H9 (cell line): ENCODE measurements at regions not wholly inside any gene's neighbourhood (a gene's known extent, or its start where the extent isn't known, plus 50 kb on each side); places are given as distances from the start of the nearest gene placed in this dataset.

ENCODE experiments used
- DNase-seq: peaks from one replicate; pipeline ENCODE4 v3.0.0-alpha.2; 2017
- H2AFZ ChIP-seq: one replicate; pipeline ENCODE4 v1.6.1; 2013; ENCODE audit warnings: mild to moderate bottlenecking, low read length, control low read depth, moderate library complexity
- H2AK5ac ChIP-seq: 2 replicates; pipeline ENCODE4 v1.6.1; 2013; ENCODE audit warnings: low read length, control low read depth, mixed read lengths; ENCODE audit not compliant: insufficient read length
- H2BK120ac ChIP-seq: one replicate; pipeline ENCODE4 v1.6.1; 2013; ENCODE audit warnings: low read depth, mild to moderate bottlenecking, low read length, control low read depth, inconsistent platforms; ENCODE audit not compliant: poor library complexity, severe bottlenecking
- H2BK12ac ChIP-seq: 2 replicates; pipeline ENCODE4 v1.6.1; 2013; ENCODE audit warnings: low read length, control low read depth, mixed read lengths, low read depth; ENCODE audit not compliant: insufficient read length
- H2BK15ac ChIP-seq: 2 replicates; pipeline ENCODE4 v1.6.1; 2013; ENCODE audit warnings: low read depth, low read length, control low read depth
- H2BK20ac ChIP-seq: one replicate; pipeline ENCODE4 v1.6.1; 2013; ENCODE audit warnings: low read depth, mild to moderate bottlenecking, low read length, control low read depth, inconsistent platforms; ENCODE audit not compliant: poor library complexity, severe bottlenecking
- H2BK5ac ChIP-seq: 2 replicates; pipeline ENCODE4 v1.6.1; 2013; ENCODE audit warnings: low read length, control low read depth, mixed read lengths; ENCODE audit not compliant: insufficient read length
- H3K14ac ChIP-seq: 2 replicates; pipeline ENCODE4 v1.6.1; 2013; ENCODE audit warnings: low read length, control low read depth; ENCODE audit not compliant: insufficient read depth
- H3K18ac ChIP-seq: 2 replicates; pipeline ENCODE4 v1.6.1; 2013; ENCODE audit warnings: low read depth, mild to moderate bottlenecking, mixed read lengths, low read length, control low read depth; ENCODE audit not compliant: insufficient read length
- H3K23ac ChIP-seq: 2 replicates; pipeline ENCODE4 v1.6.1; 2013; ENCODE audit warnings: low read length, control low read depth, mixed read lengths, low read depth; ENCODE audit not compliant: insufficient read length
- H3K23me2 ChIP-seq: 2 replicates; pipeline ENCODE4 v1.6.1; 2013; ENCODE audit warnings: low read depth, mild to moderate bottlenecking, mixed read lengths, low read length, control low read depth; ENCODE audit not compliant: insufficient read length, poor library complexity, severe bottlenecking
- H3K27ac ChIP-seq: 2 replicates; pipeline ENCODE4 v1.5.1; 2013; ENCODE audit warnings: low read length, control low read depth, mixed read lengths, low read depth; ENCODE audit not compliant: insufficient read length
- H3K27me3 ChIP-seq: 2 replicates; pipeline ENCODE4 v1.6.1; 2013; ENCODE audit warnings: low read length, control low read depth, inconsistent platforms; ENCODE audit not compliant: insufficient read depth
- H3K4ac ChIP-seq: 2 replicates; pipeline ENCODE4 v1.6.1; 2013; ENCODE audit warnings: low read depth, mild to moderate bottlenecking, control low read depth, inconsistent platforms, low read length, moderate library complexity
- H3K4me1 ChIP-seq: 2 replicates; pipeline ENCODE4 v1.6.1; 2013; ENCODE audit warnings: low read length, control low read depth, inconsistent platforms; ENCODE audit not compliant: insufficient read depth
- H3K4me2 ChIP-seq: 2 replicates; pipeline ENCODE4 v1.6.1; 2013; ENCODE audit warnings: low read length, control low read depth, mixed read lengths; ENCODE audit not compliant: insufficient read length, insufficient read depth
- H3K56ac ChIP-seq: 2 replicates; pipeline ENCODE4 v1.6.1; 2013; ENCODE audit warnings: low read depth, mild to moderate bottlenecking, mixed read lengths, low read length, control low read depth; ENCODE audit not compliant: insufficient read length
- H3K79me1 ChIP-seq: 2 replicates; pipeline ENCODE4 v1.6.1; 2013; ENCODE audit warnings: low read depth, mild to moderate bottlenecking, moderate library complexity, low read length, control low read depth, inconsistent platforms; ENCODE audit not compliant: insufficient read depth, poor library complexity, severe bottlenecking
- H3K79me2 ChIP-seq: 2 replicates; pipeline ENCODE4 v1.6.1; 2013; ENCODE audit warnings: low read length, control low read depth, inconsistent platforms; ENCODE audit not compliant: insufficient read depth
- H3K9ac ChIP-seq: 2 replicates; pipeline ENCODE4 v1.6.1; 2013; ENCODE audit warnings: low read length, control low read depth, mixed read lengths; ENCODE audit not compliant: insufficient read length; ENCODE audit errors: extremely low read depth
- H3K9me3 ChIP-seq: one replicate; pipeline ENCODE4 v1.6.1; 2013; ENCODE audit warnings: low read depth, low read length, inconsistent platforms; ENCODE audit not compliant: control insufficient read depth
- H3T11ph ChIP-seq: one replicate; pipeline ENCODE4 v1.6.1; 2013; ENCODE audit warnings: mild to moderate bottlenecking, low read length, control low read depth, inconsistent platforms
- H4K20me1 ChIP-seq: one replicate; pipeline ENCODE4 v1.6.1; 2013; ENCODE audit not compliant: control insufficient read depth, insufficient read length, insufficient read depth
- H4K5ac ChIP-seq: 2 replicates; pipeline ENCODE4 v1.6.1; 2013; ENCODE audit warnings: low read depth, mild to moderate bottlenecking, mixed read lengths, low read length, control low read depth; ENCODE audit not compliant: insufficient read length
- H4K8ac ChIP-seq: replicated peaks from 2 replicates; pipeline ENCODE4 v1.6.1; 2013; ENCODE audit warnings: low read length, control low read depth, mixed read lengths, low read depth; ENCODE audit not compliant: insufficient read length
- H4K91ac ChIP-seq: 2 replicates; pipeline ENCODE4 v1.6.1; 2013; ENCODE audit warnings: low read depth, mild to moderate bottlenecking, moderate library complexity, mixed read lengths, low read length, control low read depth; ENCODE audit not compliant: insufficient read length
- H3K27ac Mint-ChIP-seq, 3 experiments: 2 replicates in 2 of 3; 3 replicates in 1 of 3; pipeline ENCODE4 v1.8.0; 2020 to 2021; ENCODE audit warnings: mixed read lengths in 3 of 3, mild to moderate bottlenecking in 1 of 3, moderate library complexity in 1 of 3
- H3K27me3 Mint-ChIP-seq: 2 replicates; pipeline ENCODE4 v1.8.0; 2021; ENCODE audit warnings: low read depth, mild to moderate bottlenecking, moderate library complexity, mixed read lengths
- H3K36me3 Mint-ChIP-seq, 3 experiments: 2 replicates in 2 of 3; 3 replicates in 1 of 3; pipeline ENCODE4 v1.8.0; 2020 to 2021; ENCODE audit warnings: low read depth in 3 of 3, mixed read lengths in 3 of 3; ENCODE audit not compliant: insufficient read depth in 1 of 3
- H3K4me1 Mint-ChIP-seq, 2 experiments: 2 replicates each; pipeline ENCODE4 v1.8.0; 2020; ENCODE audit warnings: mixed read lengths in 2 of 2
- H3K4me3 Mint-ChIP-seq, 2 experiments: 2 replicates in 1 of 2; 3 replicates in 1 of 2; pipeline ENCODE4 v1.8.0; 2020 to 2021; ENCODE audit warnings: mild to moderate bottlenecking in 2 of 2, mixed read lengths in 2 of 2, moderate library complexity in 1 of 2
- H3K9me3 Mint-ChIP-seq, 2 experiments: 2 replicates in 1 of 2; 3 replicates in 1 of 2; pipeline ENCODE4 v1.8.0; 2020; ENCODE audit warnings: mild to moderate bottlenecking in 2 of 2, mixed read lengths in 2 of 2, moderate library complexity in 1 of 2
- WGBS: extraction: QIAGEN DNeasy Blood & Tissue Kit; methylation state at CpG from one replicate; pipeline ENCODE4 v1.1.7; 2013; ENCODE audit warnings: missing lambda C conversion rate, low lambda C conversion rate, mixed read lengths; ENCODE audit not compliant: insufficient read length; ENCODE audit errors: extremely low coverage; 5-methylcytosine and 5-hydroxymethylcytosine counted together
- TF ChIP-seq, protein P1 (sequence below): fragments of 200-600 bp; sonication (generic); conservative IDR thresholded peaks from 3 replicates; pipeline ENCODE4 v1.8.0; 2021; ENCODE audit warnings: antibody characterized with exemption, mild to moderate bottlenecking

DNA sequence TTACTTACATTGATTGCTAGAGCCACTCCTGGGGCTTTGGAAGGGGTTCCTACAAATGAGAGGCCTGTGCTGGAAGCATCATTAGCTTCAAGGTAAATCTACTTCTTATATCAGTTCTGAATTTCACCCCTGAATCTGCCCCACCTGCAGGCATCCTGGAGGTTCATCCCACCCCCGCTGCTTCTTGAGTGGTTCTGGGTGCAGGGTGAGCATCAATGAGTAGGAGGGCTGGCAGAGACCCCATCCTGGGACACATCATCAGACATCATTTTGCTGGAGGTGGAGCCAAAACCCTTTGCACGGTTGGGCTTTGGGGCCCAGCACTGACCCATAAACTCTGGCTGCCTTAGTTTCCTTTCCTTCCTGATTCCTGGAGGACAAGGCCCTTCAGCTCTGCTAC is 143.7 kb downstream of the PTPN20 start:
- no peaks in the 10 kb centered on the region for H3K4me1 Mint-ChIP-seq
- H3K4me3 Mint-ChIP-seq = no peak overlapping the region
- no peak overlapping the region for H2AK5ac ChIP-seq
- H3K56ac ChIP-seq = no peak overlapping the region
- H2BK12ac ChIP-seq = no peak overlapping the region
- no peak overlapping the region for H3K4ac ChIP-seq
- peaks cover 4% of the 10 kb centered on the region for H3K27me3 Mint-ChIP-seq
- no peak for DNase-seq
- no peaks in the 10 kb centered on the region for H3K23me2 ChIP-seq
- H3K79me2 ChIP-seq = no peaks in the 10 kb centered on the region
- no peak overlapping the region for H2BK120ac ChIP-seq
- H3K36me3 Mint-ChIP-seq = no peaks in the 10 kb centered on the region
- no peak overlapping the region for H3T11ph ChIP-seq
- no peak overlapping the region for H3K9ac ChIP-seq
- no peaks in the 10 kb centered on the region for H4K20me1 ChIP-seq
- no peak overlapping the region for H2BK15ac ChIP-seq
- no peak overlapping the region for H3K23ac ChIP-seq
- no peak overlapping the region for H2BK20ac ChIP-seq
- no peaks in the 10 kb centered on the region for H3K27me3 ChIP-seq
- H4K5ac ChIP-seq = no peak overlapping the region
- H3K4me2 ChIP-seq = no peak overlapping the region
- H4K91ac ChIP-seq = no peak overlapping the region
- H3K79me1 ChIP-seq = no peaks in the 10 kb centered on the region
- H3K9me3 ChIP-seq = no peaks in the 10 kb centered on the region
- H4K8ac ChIP-seq = no peak overlapping the region
- WGBS = no CpG with 5 or more reads among the region's 2 CpGs
- no peak overlapping the region for H3K27ac ChIP-seq
- H2BK5ac ChIP-seq = no peak overlapping the region
- TF ChIP-seq, protein P1, sequence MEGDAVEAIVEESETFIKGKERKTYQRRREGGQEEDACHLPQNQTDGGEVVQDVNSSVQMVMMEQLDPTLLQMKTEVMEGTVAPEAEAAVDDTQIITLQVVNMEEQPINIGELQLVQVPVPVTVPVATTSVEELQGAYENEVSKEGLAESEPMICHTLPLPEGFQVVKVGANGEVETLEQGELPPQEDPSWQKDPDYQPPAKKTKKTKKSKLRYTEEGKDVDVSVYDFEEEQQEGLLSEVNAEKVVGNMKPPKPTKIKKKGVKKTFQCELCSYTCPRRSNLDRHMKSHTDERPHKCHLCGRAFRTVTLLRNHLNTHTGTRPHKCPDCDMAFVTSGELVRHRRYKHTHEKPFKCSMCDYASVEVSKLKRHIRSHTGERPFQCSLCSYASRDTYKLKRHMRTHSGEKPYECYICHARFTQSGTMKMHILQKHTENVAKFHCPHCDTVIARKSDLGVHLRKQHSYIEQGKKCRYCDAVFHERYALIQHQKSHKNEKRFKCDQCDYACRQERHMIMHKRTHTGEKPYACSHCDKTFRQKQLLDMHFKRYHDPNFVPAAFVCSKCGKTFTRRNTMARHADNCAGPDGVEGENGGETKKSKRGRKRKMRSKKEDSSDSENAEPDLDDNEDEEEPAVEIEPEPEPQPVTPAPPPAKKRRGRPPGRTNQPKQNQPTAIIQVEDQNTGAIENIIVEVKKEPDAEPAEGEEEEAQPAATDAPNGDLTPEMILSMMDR = no peak
- no peak overlapping the region for H3K18ac ChIP-seq
- H3K27ac Mint-ChIP-seq = no peak overlapping the region
- H3K9me3 Mint-ChIP-seq = peaks cover 0 to 3% of the 10 kb centered on the region in 2 experiments; a peak in 1 of 5 replicates
- no peak overlapping the region for H2AFZ ChIP-seq
- H3K4me1 ChIP-seq = no peaks in the 10 kb centered on the region
- H3K14ac ChIP-seq = no peak overlapping the region
